NB4 (cell line): ENCODE measurements at regions not wholly inside any gene's neighbourhood (a gene's known extent, or its start where the extent isn't known, plus 50 kb on each side); places are given as distances from the start of the nearest gene placed in this dataset.

ENCODE experiments used
- MAX ChIP-seq: IDR thresholded peaks from 2 replicates; pipeline ENCODE4 v1.6.1; 2011; ENCODE audit warnings: low read depth, low read length
- MYC ChIP-seq: IDR thresholded peaks from 2 replicates; pipeline ENCODE4 v1.6.1; 2011; ENCODE audit warnings: low read depth, low read length
- POLR2A ChIP-seq: IDR thresholded peaks from 2 replicates; pipeline ENCODE4 v1.6.1; 2011; ENCODE audit warnings: mild to moderate bottlenecking; ENCODE audit not compliant: insufficient read length; ENCODE audit errors: extremely low read depth
- TF ChIP-seq, protein P1 (sequence below): IDR thresholded peaks from one replicate; pipeline ENCODE4 v1.5.1; 2012; ENCODE audit warnings: low read depth, low read length

- no peak for TF ChIP-seq POLR2A
- TF ChIP-seq, protein P1, sequence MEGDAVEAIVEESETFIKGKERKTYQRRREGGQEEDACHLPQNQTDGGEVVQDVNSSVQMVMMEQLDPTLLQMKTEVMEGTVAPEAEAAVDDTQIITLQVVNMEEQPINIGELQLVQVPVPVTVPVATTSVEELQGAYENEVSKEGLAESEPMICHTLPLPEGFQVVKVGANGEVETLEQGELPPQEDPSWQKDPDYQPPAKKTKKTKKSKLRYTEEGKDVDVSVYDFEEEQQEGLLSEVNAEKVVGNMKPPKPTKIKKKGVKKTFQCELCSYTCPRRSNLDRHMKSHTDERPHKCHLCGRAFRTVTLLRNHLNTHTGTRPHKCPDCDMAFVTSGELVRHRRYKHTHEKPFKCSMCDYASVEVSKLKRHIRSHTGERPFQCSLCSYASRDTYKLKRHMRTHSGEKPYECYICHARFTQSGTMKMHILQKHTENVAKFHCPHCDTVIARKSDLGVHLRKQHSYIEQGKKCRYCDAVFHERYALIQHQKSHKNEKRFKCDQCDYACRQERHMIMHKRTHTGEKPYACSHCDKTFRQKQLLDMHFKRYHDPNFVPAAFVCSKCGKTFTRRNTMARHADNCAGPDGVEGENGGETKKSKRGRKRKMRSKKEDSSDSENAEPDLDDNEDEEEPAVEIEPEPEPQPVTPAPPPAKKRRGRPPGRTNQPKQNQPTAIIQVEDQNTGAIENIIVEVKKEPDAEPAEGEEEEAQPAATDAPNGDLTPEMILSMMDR: no peak
- no peak for TF ChIP-seq MYC
- no peak for TF ChIP-seq MAX
Observed at GRCh38 chr6:93728150-93728549, 308.8 kb upstream of the EPHA7 start.
